ENCODE measurements at regions not wholly inside any gene's neighbourhood (a gene's known extent, or its start where the extent isn't known, plus 50 kb on each side); places are given as distances from the start of the nearest gene placed in this dataset.
"Not testable (repeated sequence)": the region's sequence is repeated elsewhere in the genome, so short reads cannot be mapped to it uniquely, and the experiment has no call there.

DNA sequence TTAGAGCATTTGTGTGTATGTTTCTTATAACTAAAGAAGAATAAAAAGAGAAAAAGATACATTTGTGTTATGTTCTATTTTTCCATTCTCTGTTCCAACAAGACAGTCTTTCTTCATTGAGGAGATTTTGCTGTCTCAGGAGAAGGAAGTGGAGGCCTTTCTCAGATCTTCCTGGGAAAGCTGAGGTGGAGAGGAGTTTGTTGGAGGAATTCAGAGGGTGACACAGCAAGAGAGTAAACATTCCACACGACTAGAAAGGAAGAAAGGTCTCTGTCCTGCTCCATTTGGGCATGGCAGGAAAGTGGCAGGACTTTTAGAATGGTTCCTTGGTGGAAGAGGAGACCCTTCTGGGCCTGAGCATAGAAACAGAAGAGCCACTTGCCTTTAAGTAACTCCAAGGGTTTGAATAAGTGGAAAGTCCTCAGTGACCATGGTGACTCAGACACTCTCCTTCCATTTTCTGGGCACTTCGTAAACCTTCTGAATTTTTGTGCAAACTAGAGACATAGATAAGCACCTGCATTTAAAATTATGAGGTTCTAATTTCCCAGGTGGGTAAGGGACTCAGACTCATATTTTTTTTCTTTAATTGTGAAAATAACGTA is 52.3 kb upstream of the COL5A2 start:
- ChIA-PET CTCF (ENCODE audit: partially characterized antibody) (no interaction called here), POLR2A (ENCODE audit: partially characterized antibody) (no interaction called here)
- H3K27ac Mint-ChIP-seq = peak overlapping the region in 1 of 7 donors; percentile 77
- no peaks in the 10 kb centered on the region for H3K9me3 ChIP-seq (ENCODE audit: control insufficient read depth in 1 of 2, low read length in 2 of 2)
- no peaks in the 10 kb centered on the region for H3K27me3 Mint-ChIP-seq
- intact Hi-C loops (cut with micrococcal nuclease) = no loop called here
- no peaks in the 10 kb centered on the region for H3K36me3 Mint-ChIP-seq
- H3K9me3 Mint-ChIP-seq = no peaks in the 10 kb centered on the region
- no peak overlapping the region for H3K27ac ChIP-seq (ENCODE audit: low read depth, low read length)
- H3K36me3 ChIP-seq (ENCODE audit: insufficient read depth, low read length) = no peaks in the 10 kb centered on the region
- DNase-seq = no peak
- H3K4me1 ChIP-seq (ENCODE audit: insufficient read depth, low read length) = no peaks in the 10 kb centered on the region
- H3K4me3 Mint-ChIP-seq = no peak overlapping the region
- H3K4me1 Mint-ChIP-seq = peaks cover 0 to 11% (median 3%) of the 10 kb centered on the region in 4 donors
- no peaks in the 10 kb centered on the region for H3K27me3 ChIP-seq (ENCODE audit: insufficient read depth, low read length)
- no peak overlapping the region for H3K4me3 ChIP-seq (ENCODE audit: low read length in 2 of 2)

GRCh38 chr2:189232759-189233406 is 53.3 kb upstream of the COL5A2 start:
- Mint-ChIP-seq H3K4me1 (peaks cover 0 to 11% (median 3%) of the 10 kb centered on the region in 4 donors), H3K27ac (peak overlapping the region in 2 of 7 donors; percentile 4 to 27), H3K4me3 (no peak overlapping the region), H3K27me3 (no peaks in the 10 kb centered on the region), H3K36me3 (no peaks in the 10 kb centered on the region), H3K9me3 (no peaks in the 10 kb centered on the region)
- Histone ChIP-seq H3K4me3 (ENCODE audit: low read length in 2 of 2) (no peak overlapping the region), H3K9me3 (ENCODE audit: control insufficient read depth in 1 of 2, low read length in 2 of 2) (no peaks in the 10 kb centered on the region), H3K27me3 (ENCODE audit: insufficient read depth, low read length) (no peaks in the 10 kb centered on the region), H3K27ac (ENCODE audit: low read depth, low read length) (no peak overlapping the region), H3K4me1 (ENCODE audit: insufficient read depth, low read length) (no peaks in the 10 kb centered on the region), H3K36me3 (ENCODE audit: insufficient read depth, low read length) (no peaks in the 10 kb centered on the region)
- ChIA-PET CTCF (ENCODE audit: partially characterized antibody) (no interaction called here), POLR2A (ENCODE audit: partially characterized antibody) (no interaction called here)
- DNase-seq = no peak
- intact Hi-C loops (cut with micrococcal nuclease) = no loop called here

GRCh38 chr2:189233527-189233926 is 54.0 kb upstream of the COL5A2 start:
- H3K4me1 Mint-ChIP-seq = peaks cover 0 to 11% (median 3%) of the 10 kb centered on the region in 4 donors
- no peaks in the 10 kb centered on the region for H3K4me1 ChIP-seq (ENCODE audit: insufficient read depth, low read length)
- no peak overlapping the region for H3K27ac Mint-ChIP-seq
- no peaks in the 10 kb centered on the region for H3K9me3 ChIP-seq (ENCODE audit: control insufficient read depth in 1 of 2, low read length in 2 of 2)
- intact Hi-C loops (cut with micrococcal nuclease) = no loop called here
- no peaks in the 10 kb centered on the region for H3K36me3 ChIP-seq (ENCODE audit: insufficient read depth, low read length)
- no peaks in the 10 kb centered on the region for H3K27me3 ChIP-seq (ENCODE audit: insufficient read depth, low read length)
- no peak overlapping the region for H3K27ac ChIP-seq (ENCODE audit: low read depth, low read length)
- no peaks in the 10 kb centered on the region for H3K9me3 Mint-ChIP-seq
- no peak overlapping the region for H3K4me3 ChIP-seq (ENCODE audit: low read length in 2 of 2)
- no peaks in the 10 kb centered on the region for H3K36me3 Mint-ChIP-seq
- DNase-seq = no peak
- no peaks in the 10 kb centered on the region for H3K27me3 Mint-ChIP-seq
- CTCF ChIA-PET (ENCODE audit: partially characterized antibody) = no interaction called here
- no peak overlapping the region for H3K4me3 Mint-ChIP-seq
- POLR2A ChIA-PET (ENCODE audit: partially characterized antibody) = no interaction called here

GRCh38 chr2:189234991-189235390 is 55.4 kb upstream of the COL5A2 start:
- ChIA-PET POLR2A (ENCODE audit: partially characterized antibody) (no interaction called here), CTCF (ENCODE audit: partially characterized antibody) (no interaction called here)
- Histone ChIP-seq H3K36me3 (ENCODE audit: insufficient read depth, low read length) (no peaks in the 10 kb centered on the region), H3K27ac (ENCODE audit: low read depth, low read length) (no peak overlapping the region), H3K27me3 (ENCODE audit: insufficient read depth, low read length) (no peaks in the 10 kb centered on the region), H3K9me3 (ENCODE audit: control insufficient read depth in 1 of 2, low read length in 2 of 2) (no peaks in the 10 kb centered on the region), H3K4me3 (ENCODE audit: low read length in 2 of 2) (no peak overlapping the region), H3K4me1 (ENCODE audit: insufficient read depth, low read length) (no peaks in the 10 kb centered on the region)
- Mint-ChIP-seq H3K27me3 (no peaks in the 10 kb centered on the region), H3K4me1 (peaks cover 0 to 11% (median 3%) of the 10 kb centered on the region in 4 donors), H3K4me3 (no peak overlapping the region), H3K36me3 (no peaks in the 10 kb centered on the region), H3K27ac (no peak overlapping the region), H3K9me3 (no peaks in the 10 kb centered on the region)
- DNase-seq = no peak
- intact Hi-C loops (cut with micrococcal nuclease) = no loop called here

- POLR2A ChIA-PET (ENCODE audit: partially characterized antibody) = no interaction called here
- CTCF ChIA-PET (ENCODE audit: partially characterized antibody) = no interaction called here
- Histone ChIP-seq H3K4me3 (ENCODE audit: low read length in 2 of 2) (no peak overlapping the region), H3K4me1 (ENCODE audit: insufficient read depth, low read length) (no peaks in the 10 kb centered on the region), H3K36me3 (ENCODE audit: insufficient read depth, low read length) (no peaks in the 10 kb centered on the region), H3K27me3 (ENCODE audit: insufficient read depth, low read length) (no peaks in the 10 kb centered on the region), H3K9me3 (ENCODE audit: control insufficient read depth in 1 of 2, low read length in 2 of 2) (no peaks in the 10 kb centered on the region), H3K27ac (ENCODE audit: low read depth, low read length) (no peak overlapping the region)
- intact Hi-C loops (cut with micrococcal nuclease) = no loop called here
- H3K36me3 Mint-ChIP-seq = no peaks in the 10 kb centered on the region
- no peak for DNase-seq
- no peaks in the 10 kb centered on the region for H3K9me3 Mint-ChIP-seq
- no peak overlapping the region for H3K27ac Mint-ChIP-seq
- H3K27me3 Mint-ChIP-seq = no peaks in the 10 kb centered on the region
- peaks cover 0 to 11% (median 3%) of the 10 kb centered on the region in 4 donors for H3K4me1 Mint-ChIP-seq
- no peak overlapping the region for H3K4me3 Mint-ChIP-seq
These were observed 56.5 kb upstream of the COL5A2 start for GRCh38 chr2:189236066-189236465.

DNA sequence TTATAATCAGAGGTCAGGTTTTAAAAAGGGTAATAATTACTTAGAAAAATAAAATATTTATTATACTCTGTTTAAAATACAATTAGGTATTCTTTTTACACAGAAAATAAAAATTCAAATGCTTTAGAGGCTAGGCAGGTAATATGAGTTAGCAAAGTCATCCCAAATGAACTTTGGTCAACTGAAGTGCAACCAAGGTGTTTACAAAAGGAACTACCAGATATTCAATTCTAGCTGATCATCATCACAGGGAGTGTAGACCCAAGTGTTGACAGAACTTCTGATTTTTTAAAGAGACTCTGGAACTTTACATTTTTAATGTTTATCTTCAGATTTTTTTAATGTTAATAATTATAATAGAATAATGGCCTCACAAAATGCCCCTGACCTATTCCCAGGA is 59.3 kb upstream of the COL5A2 start:
- H3K4me3 ChIP-seq (ENCODE audit: low read length in 2 of 2) = no peak overlapping the region
- Mint-ChIP-seq H3K36me3 (peaks cover 0 to 3% of the 10 kb centered on the region in 2 donors), H3K27me3 (no peaks in the 10 kb centered on the region), H3K27ac (no peak overlapping the region), H3K9me3 (peaks cover 0 to 9% (median 2%) of the 10 kb centered on the region in 8 donors), H3K4me3 (no peak overlapping the region), H3K4me1 (no peaks in the 10 kb centered on the region)
- H3K36me3 ChIP-seq (ENCODE audit: insufficient read depth, low read length) = no peaks in the 10 kb centered on the region
- no peaks in the 10 kb centered on the region for H3K27me3 ChIP-seq (ENCODE audit: insufficient read depth, low read length)
- DNase-seq = no peak
- no peak overlapping the region for H3K27ac ChIP-seq (ENCODE audit: low read depth, low read length)
- CTCF ChIA-PET (ENCODE audit: partially characterized antibody) = no interaction called here
- intact Hi-C loops (cut with micrococcal nuclease) = no loop called here
- POLR2A ChIA-PET (ENCODE audit: partially characterized antibody) = no interaction called here
- H3K9me3 ChIP-seq (ENCODE audit: control insufficient read depth in 1 of 2, low read length in 2 of 2) = no peaks in the 10 kb centered on the region
- H3K4me1 ChIP-seq (ENCODE audit: insufficient read depth, low read length) = no peaks in the 10 kb centered on the region

GRCh38 chr2:189243843-189244242 is 64.3 kb upstream of the COL5A2 start:
- H3K36me3 Mint-ChIP-seq; H3K4me1 ChIP-seq (ENCODE audit: insufficient read depth, low read length); H3K9me3 ChIP-seq (ENCODE audit: control insufficient read depth in 1 of 2, low read length in 2 of 2); POLR2A ChIA-PET (ENCODE audit: partially characterized antibody); H3K4me3 Mint-ChIP-seq; H3K27me3 Mint-ChIP-seq; H3K4me1 Mint-ChIP-seq; CTCF ChIA-PET (ENCODE audit: partially characterized antibody); DNase-seq; H3K36me3 ChIP-seq (ENCODE audit: insufficient read depth, low read length); H3K27me3 ChIP-seq (ENCODE audit: insufficient read depth, low read length); H3K27ac Mint-ChIP-seq; H3K27ac ChIP-seq (ENCODE audit: low read depth, low read length); H3K4me3 ChIP-seq (ENCODE audit: low read length in 2 of 2); intact Hi-C loops (cut with micrococcal nuclease): not testable (repeated sequence)
- peaks cover 0 to 16% (median 5%) of the 10 kb centered on the region in 8 donors for H3K9me3 Mint-ChIP-seq
